A673 (cell line): ENCODE measurements at regions not wholly inside any gene's neighbourhood (a gene's known extent, or its start where the extent isn't known, plus 50 kb on each side); places are given as distances from the start of the nearest gene placed in this dataset.

Experiments used
- EZH2 ChIP-seq: fragments of 200-600 bp; sonication (generic); IDR thresholded peaks from 2 replicates; pipeline ENCODE4 v1.6.1; 2017; ENCODE audit warnings: borderline replicate concordance, low read depth, mild to moderate bottlenecking, mixed read lengths, antibody characterized with exemption, low read length; ENCODE audit not compliant: poor library complexity, severe bottlenecking
- TF ChIP-seq, protein P1 (sequence below): fragments of 300-800, 200-600 bp; sonication (generic); conservative IDR thresholded peaks from 2 replicates; pipeline ENCODE4 v1.5.1; 2017; ENCODE audit warnings: low read depth, mild to moderate bottlenecking, antibody characterized with exemption, low read length, moderate library complexity, mixed read lengths

DNA sequence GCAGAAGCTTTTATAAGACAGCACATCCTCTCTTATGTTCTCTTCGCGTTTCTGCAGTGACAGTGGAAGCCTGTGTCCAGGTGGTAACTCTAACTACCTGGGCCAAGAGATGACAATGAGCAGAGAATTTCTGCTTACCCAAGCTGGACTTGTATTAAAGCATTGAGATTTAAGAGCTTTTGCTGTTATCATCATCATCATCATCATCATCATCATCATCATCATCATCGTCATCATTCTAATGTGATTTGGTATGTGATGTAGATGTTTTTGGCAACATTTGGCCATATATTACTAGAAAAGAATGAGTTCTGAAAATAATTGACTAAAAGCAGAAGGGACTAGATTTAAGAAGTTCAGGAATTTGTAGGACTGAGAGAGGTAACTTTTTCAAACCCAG, 401.3 kb downstream of the BRINP1 start:
- TF ChIP-seq, protein P1, sequence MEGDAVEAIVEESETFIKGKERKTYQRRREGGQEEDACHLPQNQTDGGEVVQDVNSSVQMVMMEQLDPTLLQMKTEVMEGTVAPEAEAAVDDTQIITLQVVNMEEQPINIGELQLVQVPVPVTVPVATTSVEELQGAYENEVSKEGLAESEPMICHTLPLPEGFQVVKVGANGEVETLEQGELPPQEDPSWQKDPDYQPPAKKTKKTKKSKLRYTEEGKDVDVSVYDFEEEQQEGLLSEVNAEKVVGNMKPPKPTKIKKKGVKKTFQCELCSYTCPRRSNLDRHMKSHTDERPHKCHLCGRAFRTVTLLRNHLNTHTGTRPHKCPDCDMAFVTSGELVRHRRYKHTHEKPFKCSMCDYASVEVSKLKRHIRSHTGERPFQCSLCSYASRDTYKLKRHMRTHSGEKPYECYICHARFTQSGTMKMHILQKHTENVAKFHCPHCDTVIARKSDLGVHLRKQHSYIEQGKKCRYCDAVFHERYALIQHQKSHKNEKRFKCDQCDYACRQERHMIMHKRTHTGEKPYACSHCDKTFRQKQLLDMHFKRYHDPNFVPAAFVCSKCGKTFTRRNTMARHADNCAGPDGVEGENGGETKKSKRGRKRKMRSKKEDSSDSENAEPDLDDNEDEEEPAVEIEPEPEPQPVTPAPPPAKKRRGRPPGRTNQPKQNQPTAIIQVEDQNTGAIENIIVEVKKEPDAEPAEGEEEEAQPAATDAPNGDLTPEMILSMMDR = no peak
- TF ChIP-seq EZH2 = no peak
